Renal cortex interstitium (tissue), 11 donors: ENCODE measurements at regions not wholly inside any gene's neighbourhood (a gene's known extent, or its start where the extent isn't known, plus 50 kb on each side); places are given as distances from the start of the nearest gene placed in this dataset.
"Not testable (repeated sequence)": the region's sequence is repeated elsewhere in the genome, so short reads cannot be mapped to it uniquely, and the experiment has no call there.

Source experiments
- DNase-seq, 11 donors: peaks; one replicate each; pipeline ENCODE4 v3.0.0-alpha.2; 2013; ENCODE audit warnings: low read depth in 9 of 11, low spot score in 4 of 11; ENCODE audit errors: extremely low read depth in 1 of 11

- DNase-seq: no peak
Observed at GRCh38 chr1:221016751-221017150, 137.5 kb downstream of the HLX start.

GRCh38 chr1:221018414-221018813 lies 139.2 kb downstream of the HLX start:
- no peak for DNase-seq

GRCh38 chr1:221022331-221022730 lies 143.1 kb downstream of the HLX start:
- DNase-seq: no peak

GRCh38 chr1:221023482-221023881 lies 144.2 kb downstream of the HLX start:
- DNase-seq: no peak

- DNase-seq: no peak
Observed at GRCh38 chr1:221025501-221025900, 146.3 kb downstream of the HLX start.

- DNase-seq: no peak
Observed at GRCh38 chr1:221025956-221026355, 146.7 kb downstream of the HLX start.

GRCh38 chr1:221029981-221030649 lies 150.9 kb downstream of the HLX start:
- DNase-seq: peak in 4 of 11 donors; percentile 9 to 43 (median 30)

DNA sequence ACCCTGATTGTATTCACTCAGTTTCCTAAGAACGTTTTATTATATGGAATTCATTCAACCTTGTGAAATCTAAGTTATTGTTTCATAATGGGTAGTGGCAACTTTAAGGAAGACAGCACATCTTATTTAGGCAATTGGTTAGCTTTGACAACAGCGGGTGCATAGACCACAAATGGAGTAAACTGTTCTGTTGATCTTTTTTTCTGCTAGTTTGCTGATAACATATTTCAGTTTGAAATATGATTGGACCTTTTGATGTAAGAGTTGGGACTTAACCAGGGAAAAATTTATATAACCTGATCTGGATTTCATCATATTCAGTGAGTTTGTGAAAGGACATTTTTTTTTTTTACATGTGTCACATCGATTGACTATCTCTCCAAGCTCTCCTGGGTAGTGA lies 151.7 kb downstream of the HLX start:
- DNase-seq: no peak

GRCh38 chr1:221031458-221032203 lies 152.4 kb downstream of the HLX start:
- no peak for DNase-seq

- DNase-seq: no peak
Observed at GRCh38 chr1:221032204-221032585, 153.0 kb downstream of the HLX start.

- DNase-seq: peak in 2 of 11 donors; percentile 14
Observed at GRCh38 chr1:221032637-221033280, 153.5 kb downstream of the HLX start.

GRCh38 chr1:221035662-221036153 lies 156.5 kb downstream of the HLX start:
- DNase-seq: no peak

DNA sequence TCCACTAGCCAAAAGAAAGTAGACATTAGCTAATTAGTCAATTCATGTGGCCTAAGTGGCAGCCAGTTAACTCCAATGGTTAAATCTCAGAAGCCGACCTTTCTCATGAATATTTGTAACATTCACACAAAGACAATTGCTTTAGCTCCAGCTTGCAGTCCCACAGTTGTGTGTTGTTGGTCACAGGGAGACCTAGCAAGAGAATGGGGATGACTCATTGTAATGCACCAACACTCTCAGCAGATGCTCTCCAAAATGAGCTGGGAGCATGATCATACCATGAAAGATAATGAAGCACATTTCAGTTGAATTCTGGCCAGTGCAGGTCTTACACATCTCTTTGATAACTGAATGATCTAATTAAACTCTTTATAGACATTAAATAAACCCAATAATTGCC lies 160.4 kb downstream of the HLX start:
- no peak for DNase-seq

DNA sequence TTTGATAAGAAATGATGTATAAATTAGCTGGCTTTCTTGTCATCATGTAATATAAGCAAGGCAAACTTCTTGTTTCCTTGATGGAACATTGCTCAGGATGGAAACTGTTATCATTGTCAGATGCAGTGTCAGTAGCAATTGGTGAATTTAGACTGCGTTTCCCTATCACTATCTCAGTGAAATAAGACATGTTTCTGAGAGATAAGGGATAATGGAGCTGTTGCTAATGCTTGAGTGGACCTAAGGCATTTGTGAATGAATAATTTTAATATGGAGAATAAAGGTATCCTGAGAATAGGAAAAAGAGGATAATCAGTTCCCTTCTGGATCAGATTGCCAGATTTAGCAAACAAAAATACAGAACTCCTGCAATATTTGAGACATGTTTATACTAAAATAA lies 160.9 kb downstream of the HLX start:
- no peak for DNase-seq

DNA sequence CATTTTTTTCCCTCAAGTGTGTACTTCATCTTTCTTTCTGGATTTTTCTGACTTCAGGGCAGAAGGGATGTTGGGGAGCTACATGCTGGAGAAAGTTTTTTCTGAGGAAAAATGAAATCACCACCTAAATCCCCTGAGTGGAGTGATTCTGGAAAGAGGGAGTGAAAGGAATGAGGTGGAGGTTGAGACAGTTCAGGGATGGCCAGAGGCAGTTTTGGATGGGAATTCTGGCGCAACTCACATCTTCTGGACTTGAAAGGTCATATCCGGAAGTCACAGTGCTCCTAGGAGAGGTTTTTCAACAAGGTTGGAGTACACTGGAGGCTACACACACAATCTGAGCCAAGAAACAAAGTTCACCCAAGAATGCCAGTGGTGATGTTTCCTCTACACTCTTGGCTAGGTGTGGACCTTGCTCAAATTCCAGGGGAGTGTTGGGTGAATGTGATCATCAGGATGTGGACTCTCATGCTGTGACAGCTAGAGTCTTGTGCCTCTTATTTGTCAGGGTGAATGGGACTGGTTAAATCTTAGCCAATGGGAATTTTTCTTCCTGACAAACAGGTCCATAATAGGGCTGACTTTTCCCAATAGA lies 161.5 kb downstream of the HLX start:
- DNase-seq: no peak

GRCh38 chr1:221044538-221044937 lies 165.3 kb downstream of the HLX start:
- no peak for DNase-seq

- no peak for DNase-seq
Observed at GRCh38 chr1:221045151-221045550, 165.9 kb downstream of the HLX start.

DNA sequence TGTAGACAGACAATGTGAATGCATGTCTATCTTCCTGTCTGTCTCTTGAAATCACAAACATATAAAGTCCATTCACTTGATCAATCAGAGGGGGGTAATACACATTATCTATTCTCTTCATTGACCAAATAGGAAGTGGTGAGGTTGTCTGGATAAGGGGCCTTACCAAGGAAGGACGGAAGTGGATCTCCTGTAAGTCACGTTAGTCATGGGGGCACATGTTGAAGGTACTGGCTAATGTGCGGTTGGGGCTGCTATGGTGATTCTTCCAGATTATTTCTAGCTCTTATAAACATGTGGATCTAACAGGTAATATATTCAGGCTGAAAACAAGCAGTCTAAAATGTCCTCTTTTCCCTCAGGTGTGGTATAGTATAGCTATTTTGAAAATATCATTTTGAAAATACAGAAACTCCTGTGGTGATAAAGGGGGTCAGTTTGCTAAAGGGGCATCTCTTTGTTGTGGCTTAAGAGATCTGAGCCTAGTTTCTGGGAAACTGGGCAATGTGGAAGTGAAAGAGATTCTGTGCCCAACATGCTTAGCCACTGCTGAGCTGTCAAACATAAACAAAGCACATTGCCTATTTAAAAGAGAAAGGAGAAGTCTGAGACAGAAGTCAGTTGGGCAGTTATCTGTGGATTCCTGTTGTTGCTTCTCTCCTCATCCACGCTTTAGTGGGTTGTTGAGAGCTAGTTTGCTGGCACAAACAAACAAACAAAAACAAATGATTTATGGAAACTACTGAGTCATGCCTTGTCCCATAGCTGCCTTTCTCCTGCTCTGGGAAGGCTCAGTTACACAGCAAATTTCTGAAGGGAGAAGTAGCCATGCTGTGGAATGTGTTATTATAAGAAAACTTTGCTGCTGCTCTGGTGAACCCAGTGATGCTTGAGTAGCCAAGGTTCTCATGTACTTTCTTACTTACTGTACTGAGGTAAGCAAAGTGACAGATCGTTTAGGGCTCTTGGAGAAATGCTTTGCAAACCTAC lies 166.9 kb downstream of the HLX start:
- DNase-seq: peak in 2 of 11 donors; percentile 19 to 20

DNA sequence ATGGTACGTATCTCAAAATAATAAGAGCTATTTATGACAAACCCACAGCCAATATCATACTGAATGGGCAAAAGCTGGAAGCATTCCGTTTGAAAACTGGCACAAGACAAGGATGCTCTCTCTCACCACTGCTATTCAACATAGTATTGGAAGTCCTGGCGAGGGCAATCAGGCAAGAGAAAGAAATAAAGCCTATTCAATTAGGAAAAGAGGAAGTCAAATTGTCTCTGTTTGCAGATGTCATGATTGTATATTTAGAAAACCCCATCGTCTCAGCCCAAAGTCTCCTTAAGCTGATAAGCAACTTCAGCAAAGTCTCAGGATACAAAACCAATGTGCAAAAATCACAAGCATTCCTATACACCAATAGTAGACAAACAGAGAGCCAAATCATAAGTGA lies 172.1 kb downstream of the HLX start:
- DNase-seq: not testable (repeated sequence)
